OCI-LY1 (cell line): ENCODE measurements at regions not wholly inside any gene's neighbourhood (a gene's known extent, or its start where the extent isn't known, plus 50 kb on each side); places are given as distances from the start of the nearest gene placed in this dataset.

Source experiments
- H2AFZ ChIP-seq: fragments of 200-600 bp; sonication (generic), shearing (Covaris generic); 2 replicates; pipeline ENCODE4 v1.6.0; 2014; ENCODE audit warnings: antibody characterized with exemption, mild to moderate bottlenecking, low read length
- H3F3A ChIP-seq: fragments of 200-600 bp; sonication (generic), shearing (Covaris generic); 2 replicates; pipeline ENCODE4 v1.6.0; 2014; ENCODE audit warnings: mild to moderate bottlenecking, antibody characterized with exemption, low read length, moderate library complexity; ENCODE audit not compliant: insufficient read depth
- H3K27ac ChIP-seq: fragments of 200-600 bp; sonication (generic); 2 replicates; pipeline ENCODE4 v1.5.1; 2014; ENCODE audit warnings: low read length, mixed run types, mild to moderate bottlenecking, low read depth; ENCODE audit not compliant: poor library complexity, severe bottlenecking
- H3K27me3 ChIP-seq: fragments of 200-600 bp; sonication (generic); 2 replicates; pipeline ENCODE4 v1.6.0; 2014; ENCODE audit warnings: antibody characterized with exemption, mild to moderate bottlenecking, low read length, moderate library complexity; ENCODE audit not compliant: insufficient read depth
- H3K36me3 ChIP-seq: fragments of 200-600 bp; sonication (generic); 2 replicates; pipeline ENCODE4 v1.6.1; 2014; ENCODE audit warnings: mild to moderate bottlenecking, antibody characterized with exemption, low read length, moderate library complexity, mixed read lengths; ENCODE audit not compliant: insufficient read depth
- H3K4me1 ChIP-seq: fragments of 200-600 bp; sonication (generic); 2 replicates; pipeline ENCODE4 v1.5.1; 2014; ENCODE audit warnings: mild to moderate bottlenecking, low read length, moderate library complexity; ENCODE audit not compliant: insufficient read depth, severe bottlenecking
- H3K4me2 ChIP-seq: fragments of 200-600 bp; sonication (generic), shearing (Covaris generic); 2 replicates; pipeline ENCODE4 v1.6.1; 2014; ENCODE audit warnings: low read length
- H3K4me3 ChIP-seq: fragments of 200-600 bp; sonication (generic); 2 replicates; pipeline ENCODE4 v1.5.1; 2014; ENCODE audit warnings: low read length, low read depth, mild to moderate bottlenecking, mixed read lengths; ENCODE audit not compliant: poor library complexity, severe bottlenecking
- H3K79me2 ChIP-seq: fragments of 200-600 bp; shearing (Covaris generic); 2 replicates; pipeline ENCODE4 v1.6.1; 2016; ENCODE audit warnings: mixed run types, low read length, mixed read lengths; ENCODE audit not compliant: insufficient read depth
- H3K9ac ChIP-seq: fragments of 200-600 bp; sonication (generic), shearing (Covaris generic); 2 replicates; pipeline ENCODE4 v1.6.1; 2014; ENCODE audit warnings: mild to moderate bottlenecking, low read length, mixed read lengths
- H3K9me2 ChIP-seq: fragments of 200-600 bp; sonication (generic), shearing (Covaris generic); 2 replicates; pipeline ENCODE4 v1.6.1; 2014; ENCODE audit warnings: low read depth, mild to moderate bottlenecking, low read length, mixed read lengths
- H3K9me3 ChIP-seq: fragments of 200-600 bp; shearing (Covaris generic); 2 replicates; pipeline ENCODE4 v1.6.1; 2014; ENCODE audit warnings: low read length, mixed read lengths
- H4K20me1 ChIP-seq: fragments of 200-600 bp; sonication (generic), shearing (Covaris generic); 2 replicates; pipeline ENCODE4 v1.6.0; 2016; ENCODE audit warnings: mild to moderate bottlenecking, low read length; ENCODE audit not compliant: insufficient read depth
- EZH2 ChIP-seq: fragments of 200-600 bp; sonication (generic), shearing (Covaris generic); IDR thresholded peaks from 2 replicates; pipeline ENCODE4 v1.8.0; 2017; ENCODE audit warnings: borderline replicate concordance, mixed run types, mild to moderate bottlenecking, antibody characterized with exemption, low read length, moderate library complexity, mixed read lengths
- TF ChIP-seq, protein P1 (sequence below): fragments of 200-600 bp; sonication (generic), shearing (Covaris generic); IDR thresholded peaks from 2 replicates; pipeline ENCODE4 v1.5.1; 2017; ENCODE audit warnings: mild to moderate bottlenecking, antibody characterized with exemption, low read length, moderate library complexity, mixed read lengths

DNA sequence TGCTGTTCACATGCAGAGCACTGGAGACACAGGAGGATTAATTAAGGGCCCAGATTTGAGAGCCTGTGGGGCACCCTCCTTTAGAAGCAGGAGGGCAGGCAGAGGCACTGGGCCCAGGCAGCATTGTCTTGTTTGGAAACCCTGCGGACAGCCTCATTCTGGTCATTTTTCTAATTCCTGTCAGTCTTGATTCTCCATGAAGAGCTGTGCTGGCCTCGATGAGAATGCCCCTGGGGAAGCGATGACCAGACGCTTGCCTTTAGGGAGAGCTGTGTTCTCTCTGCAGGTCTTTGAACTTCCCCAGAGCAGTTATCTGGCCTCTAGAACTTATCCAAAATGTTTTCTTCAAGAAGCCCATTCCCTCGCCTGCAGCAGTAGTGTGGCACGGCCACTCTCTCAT is 117.8 kb upstream of the PTCH1 start:
- Histone ChIP-seq H3K4me3 (no peak overlapping the region), H3K4me2 (no peak overlapping the region), H3K4me1 (no peaks in the 10 kb centered on the region), H3K36me3 (no peaks in the 10 kb centered on the region), H3K9ac (no peak overlapping the region), H3F3A (no peaks in the 10 kb centered on the region), H3K27me3 (no peaks in the 10 kb centered on the region; the same call in 1 of the 2 replicates), H3K27ac (no peak overlapping the region), H3K79me2 (no peaks in the 10 kb centered on the region), H3K9me3 (no peaks in the 10 kb centered on the region), H4K20me1 (no peaks in the 10 kb centered on the region), H3K9me2 (no peaks in the 10 kb centered on the region), H2AFZ (no peak overlapping the region)
- TF ChIP-seq, protein P1, sequence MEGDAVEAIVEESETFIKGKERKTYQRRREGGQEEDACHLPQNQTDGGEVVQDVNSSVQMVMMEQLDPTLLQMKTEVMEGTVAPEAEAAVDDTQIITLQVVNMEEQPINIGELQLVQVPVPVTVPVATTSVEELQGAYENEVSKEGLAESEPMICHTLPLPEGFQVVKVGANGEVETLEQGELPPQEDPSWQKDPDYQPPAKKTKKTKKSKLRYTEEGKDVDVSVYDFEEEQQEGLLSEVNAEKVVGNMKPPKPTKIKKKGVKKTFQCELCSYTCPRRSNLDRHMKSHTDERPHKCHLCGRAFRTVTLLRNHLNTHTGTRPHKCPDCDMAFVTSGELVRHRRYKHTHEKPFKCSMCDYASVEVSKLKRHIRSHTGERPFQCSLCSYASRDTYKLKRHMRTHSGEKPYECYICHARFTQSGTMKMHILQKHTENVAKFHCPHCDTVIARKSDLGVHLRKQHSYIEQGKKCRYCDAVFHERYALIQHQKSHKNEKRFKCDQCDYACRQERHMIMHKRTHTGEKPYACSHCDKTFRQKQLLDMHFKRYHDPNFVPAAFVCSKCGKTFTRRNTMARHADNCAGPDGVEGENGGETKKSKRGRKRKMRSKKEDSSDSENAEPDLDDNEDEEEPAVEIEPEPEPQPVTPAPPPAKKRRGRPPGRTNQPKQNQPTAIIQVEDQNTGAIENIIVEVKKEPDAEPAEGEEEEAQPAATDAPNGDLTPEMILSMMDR: no peak
- no peak for TF ChIP-seq EZH2

DNA sequence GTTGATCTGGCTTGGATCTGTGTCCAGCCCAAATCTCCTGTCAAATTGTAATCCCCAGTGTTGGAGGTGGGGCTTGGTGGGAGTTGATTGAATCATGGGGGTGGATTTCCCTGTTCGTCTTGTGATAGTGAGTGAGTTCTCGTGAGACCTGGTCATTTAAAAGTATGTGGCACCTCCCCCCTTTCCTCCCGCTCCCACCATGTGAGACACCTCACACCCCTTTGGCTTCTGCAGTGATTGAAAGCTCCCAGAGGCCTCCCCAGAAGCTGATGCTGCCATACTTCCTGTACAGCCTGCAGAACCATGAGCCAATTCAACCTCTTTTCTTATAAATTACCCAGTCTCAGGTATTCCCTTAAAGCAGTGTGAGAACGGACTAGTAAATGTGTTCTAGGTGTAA is 117.3 kb upstream of the PTCH1 start:
- no peak for TF ChIP-seq EZH2
- TF ChIP-seq, protein P1: no peak
- Histone ChIP-seq H3K36me3 (no peaks in the 10 kb centered on the region), H3K9me2 (no peaks in the 10 kb centered on the region), H3K9ac (no peak overlapping the region), H3K9me3 (no peaks in the 10 kb centered on the region), H4K20me1 (no peaks in the 10 kb centered on the region), H3F3A (no peaks in the 10 kb centered on the region), H3K79me2 (no peaks in the 10 kb centered on the region), H3K4me1 (no peaks in the 10 kb centered on the region), H3K27ac (no peak overlapping the region), H3K4me2 (no peak overlapping the region), H3K27me3 (no peaks in the 10 kb centered on the region; the same call in 1 of the 2 replicates), H2AFZ (no peak overlapping the region), H3K4me3 (no peak overlapping the region)

DNA sequence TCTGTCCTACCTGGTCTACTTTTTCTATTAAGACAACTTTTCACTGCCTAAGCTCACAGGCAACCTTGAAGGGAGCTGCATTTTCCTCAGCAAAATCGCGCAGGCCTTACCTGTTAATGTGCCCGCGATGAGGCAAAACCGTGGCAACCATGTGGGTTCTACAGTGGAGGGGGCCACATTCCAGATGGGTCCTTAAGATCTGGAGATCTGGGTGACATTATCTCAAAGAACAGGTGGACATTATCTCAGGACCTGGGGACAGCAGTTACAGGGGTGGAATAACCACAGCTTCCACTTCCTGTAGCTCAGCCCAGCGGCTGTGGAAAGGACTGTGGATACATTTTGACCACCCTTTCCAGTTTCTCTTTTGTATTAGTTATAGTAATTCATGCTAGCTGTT is 112.8 kb upstream of the PTCH1 start:
- H3K4me1 ChIP-seq: no peaks in the 10 kb centered on the region

More for the DNA sequence above, 112.8 kb upstream of the PTCH1 start:
- Histone ChIP-seq H3K27me3 (no peaks in the 10 kb centered on the region; the same call in none of the 2 replicates), H4K20me1 (no peaks in the 10 kb centered on the region), H3K9me2 (no peaks in the 10 kb centered on the region), H2AFZ (no peak overlapping the region), H3K4me3 (no peak overlapping the region), H3K9me3 (no peaks in the 10 kb centered on the region), H3K4me2 (no peak overlapping the region), H3K79me2 (no peaks in the 10 kb centered on the region), H3K36me3 (no peaks in the 10 kb centered on the region), H3F3A (no peaks in the 10 kb centered on the region), H3K27ac (no peak overlapping the region), H3K9ac (no peak overlapping the region)
- TF ChIP-seq, protein P1: no peak
- no peak for TF ChIP-seq EZH2
